Activated effector memory CD4-positive, alpha-beta T cell treated with anti-CD3 and anti-CD28 coated beads, Interleukin-2, amount 50 U/mL, for 16 hours (primary cell): ENCODE measurements at regions not wholly inside any gene's neighbourhood (a gene's known extent, or its start where the extent isn't known, plus 50 kb on each side); places are given as distances from the start of the nearest gene placed in this dataset.

Source experiments
- DNase-seq: peaks from one replicate; pipeline ENCODE4 v3.0.0-alpha.2; 2020

DNA sequence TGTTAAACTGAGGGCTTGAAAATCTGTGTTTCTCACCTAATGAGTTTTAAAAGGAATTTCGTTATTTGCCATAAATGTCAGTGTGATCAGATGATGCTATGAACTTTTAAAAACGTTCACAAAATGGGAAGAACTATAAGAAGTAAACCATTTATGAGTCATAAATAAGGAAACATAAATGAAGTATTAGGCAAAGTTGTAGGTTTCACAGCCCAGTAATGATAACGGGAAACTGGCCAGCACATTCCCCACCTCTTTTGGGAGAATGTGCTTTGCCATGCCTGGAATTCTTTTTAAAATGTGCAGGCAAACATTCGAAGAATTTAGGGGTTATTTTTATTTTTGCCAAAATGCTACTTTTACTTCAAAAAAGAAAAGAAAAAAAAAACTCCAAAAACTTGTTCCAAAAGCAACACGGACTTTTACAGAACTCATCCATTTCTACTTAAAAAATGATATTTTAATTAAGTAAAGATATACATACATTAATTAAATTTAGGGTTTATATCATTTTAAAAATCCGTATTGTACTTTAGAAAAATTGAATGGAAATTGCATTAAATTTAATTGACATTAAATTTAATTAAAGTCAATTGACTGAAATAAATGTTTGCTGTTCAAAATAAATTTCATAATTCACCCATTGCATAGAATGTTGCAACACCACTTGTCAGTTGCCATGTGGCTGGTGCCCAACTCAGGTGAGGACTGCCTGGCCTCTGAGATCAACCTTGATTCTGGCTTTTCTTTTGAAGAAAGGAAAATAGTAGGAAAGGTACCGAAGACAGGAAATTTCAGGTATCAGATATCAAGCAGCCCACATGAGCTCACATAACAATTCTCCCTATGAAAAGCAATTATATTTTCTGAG lies 1198.5 kb downstream of the EFNB2 start:
- DNase-seq = no peak

GRCh38 chr13:105334211-105334610 lies 1201.3 kb downstream of the EFNB2 start:
- no peak for DNase-seq

DNA sequence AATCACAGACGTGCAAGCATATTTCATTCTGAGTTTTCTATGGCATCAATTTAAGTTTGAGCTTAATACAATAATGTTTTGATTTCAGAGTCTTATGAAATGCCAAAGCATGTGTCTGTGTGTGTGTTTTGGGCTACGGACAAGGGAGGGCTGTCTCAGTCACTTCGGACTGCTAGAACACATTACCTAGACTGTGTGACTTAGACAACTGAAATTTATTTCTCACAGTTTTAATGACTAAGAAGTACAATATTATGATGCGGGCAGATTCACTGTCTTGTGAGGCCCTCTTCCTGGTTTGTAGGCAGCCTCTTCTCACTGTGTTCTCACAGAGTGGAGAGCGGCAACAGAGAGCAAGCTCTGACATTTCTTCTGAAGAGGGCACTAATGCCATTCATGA lies 1202.0 kb downstream of the EFNB2 start:
- no peak for DNase-seq

- DNase-seq = no peak
Measured at GRCh38 chr13:105329359-105329758, 1206.1 kb downstream of the EFNB2 start.

DNA sequence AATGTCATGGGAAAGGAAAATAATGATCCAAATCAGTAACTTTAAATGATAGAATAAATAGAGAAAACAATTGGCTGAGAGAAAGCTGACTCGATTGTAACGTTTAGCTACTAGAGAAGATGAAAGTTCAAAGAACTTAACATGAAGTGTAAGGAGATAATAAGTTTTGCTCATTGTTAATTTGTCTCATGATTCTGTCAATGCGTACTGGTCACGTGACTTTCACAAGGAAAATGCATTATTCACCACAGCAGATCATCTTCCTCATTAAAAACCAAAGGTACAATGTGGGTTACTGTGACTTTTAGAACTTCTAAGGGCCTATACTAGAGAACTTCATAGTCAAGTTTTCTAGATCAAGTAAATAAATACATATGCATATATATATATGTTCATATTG lies 1207.2 kb downstream of the EFNB2 start:
- DNase-seq = no peak

GRCh38 chr13:105327581-105328126 lies 1207.8 kb downstream of the EFNB2 start:
- no peak for DNase-seq

DNA sequence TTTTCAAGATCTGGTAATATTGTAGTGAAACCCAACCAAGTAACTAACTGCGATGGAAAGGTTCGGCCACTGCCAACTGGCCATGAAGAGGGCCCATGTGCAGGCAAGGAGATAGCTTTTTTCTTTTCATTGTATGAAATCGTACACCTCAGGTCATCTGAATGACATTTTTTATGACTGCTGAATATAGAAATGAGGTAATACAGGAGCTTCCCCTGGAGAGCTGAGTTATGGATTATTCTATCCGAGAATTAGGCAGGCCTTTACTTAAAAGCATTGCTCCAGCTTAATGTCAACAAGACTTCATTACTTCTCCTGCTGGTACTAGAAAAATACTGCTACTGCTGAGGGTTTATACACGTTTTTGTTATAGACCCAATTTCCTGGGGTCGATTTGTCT lies 1215.6 kb downstream of the EFNB2 start:
- DNase-seq = no peak

GRCh38 chr13:105316731-105317130 lies 1218.7 kb downstream of the EFNB2 start:
- no peak for DNase-seq

GRCh38 chr13:105312906-105313305 lies 1222.6 kb downstream of the EFNB2 start:
- no peak for DNase-seq

GRCh38 chr13:105311094-105311493 lies 1224.4 kb downstream of the EFNB2 start:
- DNase-seq = no peak

GRCh38 chr13:105307776-105308175 lies 1227.7 kb downstream of the EFNB2 start:
- DNase-seq = no peak

GRCh38 chr13:105297839-105298238 lies 1237.6 kb downstream of the EFNB2 start:
- DNase-seq = no peak

DNA sequence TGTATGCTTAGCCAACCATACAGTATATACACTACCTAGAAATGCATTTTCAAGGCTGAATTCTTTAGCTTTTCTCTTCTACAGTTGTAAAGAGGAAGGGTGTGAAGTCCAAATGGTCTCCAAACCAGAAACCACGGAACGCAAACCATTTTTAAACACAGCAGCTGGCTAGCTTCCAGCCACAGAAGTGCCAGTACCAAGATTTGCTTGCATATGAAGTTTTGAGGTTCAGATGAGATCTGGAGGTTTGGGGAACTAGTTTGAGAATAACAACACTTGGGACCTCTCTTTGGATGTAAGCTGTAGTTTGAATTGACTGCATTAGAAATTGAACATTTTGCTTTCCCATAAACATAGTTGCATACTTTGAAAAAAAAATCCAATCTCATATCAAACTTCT lies 1243.5 kb downstream of the EFNB2 start:
- no peak for DNase-seq

- no peak for DNase-seq
Measured at GRCh38 chr13:105290596-105290995, 1244.9 kb downstream of the EFNB2 start.

GRCh38 chr13:105285526-105285925 lies 1249.9 kb downstream of the EFNB2 start:
- DNase-seq = no peak

DNA sequence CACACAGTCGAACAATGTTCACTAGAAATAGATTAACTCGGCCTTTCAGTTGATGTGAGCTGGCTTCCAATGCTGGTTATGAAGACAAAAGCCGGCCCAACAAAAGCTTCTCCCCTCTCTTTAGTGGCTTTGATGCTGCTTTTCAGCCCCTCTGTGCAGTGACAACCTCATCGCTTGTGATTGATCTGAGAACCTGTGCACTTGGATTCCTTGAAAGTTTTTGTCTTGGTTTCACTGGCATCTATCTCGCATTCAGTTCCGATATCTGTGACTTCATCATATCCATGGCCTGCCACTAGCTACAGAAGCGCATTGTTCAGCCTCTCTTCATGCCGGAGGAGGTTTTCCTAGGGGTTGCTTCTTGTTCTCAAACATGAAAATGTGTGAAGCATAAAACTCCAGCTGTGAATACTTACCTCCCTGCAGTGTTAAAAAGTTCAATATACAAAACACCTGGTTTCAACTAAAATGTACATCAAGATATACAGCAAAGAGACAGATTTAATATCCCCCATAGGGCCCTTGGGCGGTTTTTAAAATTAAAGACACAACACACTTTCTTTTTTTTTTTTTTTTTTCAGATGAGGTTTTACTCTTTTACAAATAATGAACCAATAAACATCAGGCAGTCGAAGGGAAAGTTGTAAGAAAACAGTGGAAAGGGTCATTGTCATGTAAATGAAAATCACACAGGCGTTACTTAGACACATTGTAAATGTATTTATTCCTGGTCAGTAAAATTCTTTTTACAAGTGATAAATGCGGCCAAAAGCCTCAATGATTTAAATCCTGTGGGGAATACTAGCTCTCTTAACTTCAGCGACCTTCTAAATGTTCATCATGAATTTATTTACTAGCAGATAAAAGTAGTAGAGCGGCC lies 1252.8 kb downstream of the EFNB2 start:
- DNase-seq = no peak

DNA sequence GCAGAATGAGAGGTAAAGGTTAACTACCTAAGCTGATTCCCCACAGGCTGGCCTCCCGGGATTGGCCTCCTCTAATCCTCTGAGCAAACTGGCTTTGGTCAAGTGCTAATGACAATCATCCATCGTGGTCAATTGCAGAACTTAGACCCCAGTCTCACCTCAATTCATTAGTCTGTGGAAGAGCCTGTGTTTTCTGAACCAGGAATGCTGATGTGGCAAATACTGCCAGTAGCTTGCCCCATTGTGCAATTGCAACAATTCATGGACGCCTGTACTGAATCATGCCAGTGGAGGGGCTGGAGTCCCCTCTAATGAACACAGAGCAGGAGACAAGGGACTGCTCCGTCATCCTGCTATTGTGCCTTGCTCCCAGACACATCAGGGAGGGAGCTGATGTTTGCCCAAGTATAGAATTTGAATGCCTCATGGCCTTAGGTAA lies 1256.5 kb downstream of the EFNB2 start:
- no peak for DNase-seq

- no peak for DNase-seq
Measured at GRCh38 chr13:105276571-105276970, 1258.9 kb downstream of the EFNB2 start.

DNA sequence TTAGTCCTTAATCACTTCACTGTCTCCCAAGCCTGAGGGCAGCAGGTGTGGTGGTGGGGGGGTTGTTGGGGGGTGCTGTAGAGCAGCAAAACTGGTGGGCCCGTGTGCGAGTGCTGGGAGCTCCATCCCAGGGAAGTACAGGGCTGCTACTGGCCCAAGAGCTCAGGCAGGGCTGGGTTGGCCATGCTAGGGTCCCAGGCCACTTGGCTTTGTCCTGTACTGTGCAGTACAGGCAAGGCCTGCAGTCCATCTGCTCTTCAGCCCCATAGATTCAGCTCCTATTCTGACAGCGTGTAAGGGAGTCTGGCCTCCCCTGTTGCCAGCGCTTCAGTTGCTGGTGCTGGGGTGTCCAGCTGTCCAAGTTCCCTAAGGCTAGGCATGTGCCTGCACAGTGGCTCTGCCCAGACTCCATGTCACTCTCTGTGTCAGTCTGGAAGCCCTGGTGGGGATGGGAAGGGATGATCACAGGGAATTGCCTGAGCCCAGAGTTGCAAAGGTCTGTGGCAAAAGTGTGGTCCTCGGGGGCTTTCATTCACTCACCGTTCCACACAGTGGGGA lies 1261.7 kb downstream of the EFNB2 start:
- DNase-seq = no peak

- DNase-seq = no peak
Measured at GRCh38 chr13:105272660-105273631, 1262.5 kb downstream of the EFNB2 start.

- DNase-seq = no peak
Measured at GRCh38 chr13:105266615-105267014, 1268.8 kb downstream of the EFNB2 start.

GRCh38 chr13:105262579-105262978 lies 1272.9 kb downstream of the EFNB2 start:
- DNase-seq = no peak
